H1 (cell line): ENCODE measurements at regions not wholly inside any gene's neighbourhood (a gene's known extent, or its start where the extent isn't known, plus 50 kb on each side); places are given as distances from the start of the nearest gene placed in this dataset.

Experiments
- CTCF ChIA-PET: fragments of 300-600 bp; sonication (Branson Sonifier 250); formaldehyde crosslinking; loops from one replicate; lab custom pipeline; 2021; ENCODE audit not compliant: partially characterized antibody; lab: Charles Lee
- POLR2A ChIA-PET: fragments of 300-600 bp; sonication (Branson Sonifier 250); formaldehyde crosslinking; loops from one replicate; lab custom pipeline; 2021; ENCODE audit warnings: inconsistent platforms; ENCODE audit not compliant: partially characterized antibody; lab: Charles Lee
- DNase-seq, 2 experiments: peaks; one replicate each; pipeline versions ENCODE4 v3.0.0 to v3.0.0-alpha.2; 2010 to 2022; ENCODE audit warnings: low spot score in 2 of 2, low read depth in 1 of 2, mixed read lengths in 1 of 2
- FAIRE-seq: peaks from 2 replicates; lab custom pipeline; 2011; peaks lifted over from hg19 to GRCh38; lab: Jason Lieb, UNC
- H2AFZ ChIP-seq: 2 replicates; pipeline ENCODE4 v1.8.1; 2012; ENCODE audit warnings: low read length, inconsistent platforms
- H2AK5ac ChIP-seq: 2 replicates; pipeline ENCODE4 v1.6.1; 2013; ENCODE audit warnings: low read depth, low read length
- H2BK120ac ChIP-seq: replicated peaks from 2 replicates; pipeline ENCODE3; 2013; ENCODE audit warnings: low read depth, low read length, inconsistent platforms
- H2BK12ac ChIP-seq: 2 replicates; pipeline ENCODE4 v1.6.1; 2013; ENCODE audit warnings: low read depth, low read length
- H2BK15ac ChIP-seq: 2 replicates; pipeline ENCODE4 v1.6.1; 2013; ENCODE audit warnings: low read length
- H2BK20ac ChIP-seq: 2 replicates; pipeline ENCODE4 v1.6.1; 2013; ENCODE audit warnings: low read length
- H2BK5ac ChIP-seq: 2 replicates; pipeline ENCODE4 v1.6.1; 2013; ENCODE audit warnings: low read depth, low read length
- H3K14ac ChIP-seq: 2 replicates; pipeline ENCODE4 v1.6.1; 2013; ENCODE audit warnings: inconsistent platforms; ENCODE audit not compliant: insufficient read length
- H3K18ac ChIP-seq: 2 replicates; pipeline ENCODE4 v1.6.1; 2013; ENCODE audit warnings: low read length; ENCODE audit errors: extremely low read depth
- H3K23ac ChIP-seq: 2 replicates; pipeline ENCODE4 v1.6.1; 2013; ENCODE audit warnings: inconsistent platforms; ENCODE audit not compliant: insufficient read length
- H3K23me2 ChIP-seq: 2 replicates; pipeline ENCODE4 v1.6.1; 2013; ENCODE audit warnings: low read depth, low read length
- H3K27ac ChIP-seq: 2 replicates; pipeline ENCODE4 v1.6.1; 2011; ENCODE audit warnings: low read depth, low read length, inconsistent platforms
- H3K27me3 ChIP-seq, 4 experiments: replicated peaks in 1 of 4; 1 replicate in 1 of 4; 2 replicates in 3 of 4; pipeline versions ENCODE4 v1.6.1 to v1.8.1; 2011 to 2013; ENCODE audit warnings: low read length in 3 of 4, mild to moderate bottlenecking in 3 of 4, inconsistent platforms in 2 of 4, mixed read lengths in 2 of 4, moderate library complexity in 1 of 4; ENCODE audit not compliant: control insufficient read depth in 3 of 4, insufficient read depth in 3 of 4; ENCODE audit errors: extremely low read depth in 1 of 4
- H3K36me3 ChIP-seq, 4 experiments: 2 replicates each; pipeline versions ENCODE4 v1.6.1 to v1.8.1; 2011 to 2013; ENCODE audit warnings: mild to moderate bottlenecking in 4 of 4, low read length in 3 of 4, moderate library complexity in 2 of 4, control low read depth in 1 of 4, inconsistent platforms in 1 of 4; ENCODE audit not compliant: insufficient read depth in 4 of 4, control insufficient read depth in 2 of 4
- H3K4ac ChIP-seq: replicated peaks from 2 replicates; pipeline ENCODE3; 2013; ENCODE audit warnings: low read length, low read depth, mixed read lengths, inconsistent platforms; ENCODE audit not compliant: insufficient read length
- H3K4me1 ChIP-seq, 4 experiments: replicated peaks in 1 of 4; 1 replicate in 1 of 4; 2 replicates in 3 of 4; pipeline versions ENCODE4 v1.6.1 to v1.8.1; 2011 to 2013; ENCODE audit warnings: low read length in 3 of 4, inconsistent platforms in 2 of 4, mixed read lengths in 1 of 4; ENCODE audit not compliant: insufficient read depth in 4 of 4, control insufficient read depth in 3 of 4
- H3K4me2 ChIP-seq, 2 experiments: 2 replicates each; pipeline versions ENCODE4 v1.6.1 to v1.8.1; 2011 to 2013; ENCODE audit warnings: low read depth in 2 of 2, low read length in 2 of 2, control low read depth in 1 of 2, inconsistent platforms in 1 of 2, mild to moderate bottlenecking in 1 of 2; ENCODE audit not compliant: insufficient read depth in 1 of 2
- H3K4me3 ChIP-seq, 4 experiments: fragments of 200-600, 300-600 bp in 1 of 4; sonication (generic), shearing (Covaris generic), sonication (Bioruptor Twin) in 1 of 4; 2 replicates each; pipeline versions ENCODE4 v1.5.1 to v1.8.1; 2011 to 2016; ENCODE audit warnings: low read length in 4 of 4, low read depth in 3 of 4, control low read depth in 2 of 4, inconsistent platforms in 2 of 4, mild to moderate bottlenecking in 2 of 4, mixed read lengths in 1 of 4, moderate library complexity in 1 of 4; ENCODE audit not compliant: insufficient read depth in 2 of 4; ENCODE audit errors: extremely low read depth in 1 of 4
- H3K56ac ChIP-seq: replicated peaks from 2 replicates; pipeline ENCODE3; 2013; ENCODE audit warnings: low read depth, mild to moderate bottlenecking, mixed read lengths, low read length, inconsistent platforms; ENCODE audit not compliant: insufficient read length
- H3K79me1 ChIP-seq: 2 replicates; pipeline ENCODE4 v1.6.1; 2013; ENCODE audit warnings: low read depth, low read length, control low read depth
- H3K79me2 ChIP-seq, 2 experiments: 2 replicates each; pipeline versions ENCODE4 v1.6.1 to v1.8.1; 2012 to 2013; ENCODE audit warnings: low read length in 2 of 2, mild to moderate bottlenecking in 2 of 2, inconsistent platforms in 1 of 2; ENCODE audit not compliant: insufficient read depth in 2 of 2, control insufficient read depth in 1 of 2
- H3K9ac ChIP-seq, 4 experiments: replicated peaks in 1 of 4; 1 replicate in 1 of 4; 2 replicates in 3 of 4; pipeline versions ENCODE4 v1.6.1 to v1.8.1; 2011 to 2013; ENCODE audit warnings: low read depth in 3 of 4, low read length in 3 of 4, control low read depth in 2 of 4, mild to moderate bottlenecking in 2 of 4, moderate library complexity in 2 of 4, inconsistent platforms in 1 of 4; ENCODE audit errors: extremely low read depth in 1 of 4
- H3K9me3 ChIP-seq, 2 experiments: 2 replicates each; pipeline versions ENCODE4 v1.6.1 to v1.8.1; 2012 to 2013; ENCODE audit warnings: mild to moderate bottlenecking in 2 of 2, moderate library complexity in 2 of 2, control low read depth in 1 of 2, inconsistent platforms in 1 of 2, low read depth in 1 of 2, low read length in 1 of 2, mixed read lengths in 1 of 2; ENCODE audit not compliant: insufficient read depth in 2 of 2
- H4K20me1 ChIP-seq, 2 experiments: replicated peaks in 1 of 2; 2 replicates each; pipeline versions ENCODE3 to v1.8.1; 2011 to 2013; ENCODE audit warnings: inconsistent platforms in 2 of 2, low read length in 2 of 2, mild to moderate bottlenecking in 1 of 2; ENCODE audit not compliant: insufficient read depth in 2 of 2, control insufficient read depth in 1 of 2
- H4K5ac ChIP-seq: 2 replicates; pipeline ENCODE4 v1.6.1; 2013; ENCODE audit warnings: low read length, low read depth, mixed read lengths, inconsistent platforms; ENCODE audit not compliant: insufficient read length
- H4K8ac ChIP-seq: 2 replicates; pipeline ENCODE4 v1.8.0; 2013; ENCODE audit warnings: mild to moderate bottlenecking, moderate library complexity, low read length, inconsistent platforms; ENCODE audit not compliant: insufficient read depth; ENCODE audit errors: extremely low read depth
- H4K91ac ChIP-seq: replicated peaks from 2 replicates; pipeline ENCODE3; 2013; ENCODE audit warnings: low read length, mixed read lengths, inconsistent platforms; ENCODE audit not compliant: insufficient read length
- CBX8 ChIP-seq: fragments of 300-800, 300-1000 bp; sonication (generic); IDR thresholded peaks from 2 replicates; pipeline ENCODE4 v1.7.1; 2016; ENCODE audit warnings: low read depth, low read length, borderline replicate concordance
- EGR1 ChIP-seq: IDR thresholded peaks from 2 replicates; pipeline ENCODE4 v1.6.1; 2011; ENCODE audit warnings: low read depth, low read length, borderline replicate concordance
- EZH2 ChIP-seq: fragments of 200-600 bp; sonication (generic); IDR thresholded peaks from 2 replicates; pipeline ENCODE4 v1.7.1; 2012; ENCODE audit warnings: low read depth, mild to moderate bottlenecking, moderate library complexity, low read length, inconsistent platforms; ENCODE audit not compliant: severe bottlenecking
- KDM1A ChIP-seq: fragments of 200-600, 300-600 bp; sonication (generic); IDR thresholded peaks from 2 replicates; pipeline ENCODE4 v1.7.1; 2016; ENCODE audit warnings: mild to moderate bottlenecking, low read length, borderline replicate concordance
- PHF8 ChIP-seq: fragments of 200-600 bp; sonication (generic); conservative IDR thresholded peaks from 2 replicates; pipeline ENCODE4 v1.7.1; 2012; ENCODE audit warnings: low read depth, mild to moderate bottlenecking, inconsistent platforms, low read length, moderate library complexity
- POLR2A ChIP-seq, 2 experiments: IDR thresholded peaks; 1 replicate in 1 of 2; 2 replicates in 1 of 2; pipeline ENCODE4 v1.6.1; 2011; ENCODE audit warnings: low read depth in 2 of 2, low read length in 2 of 2, mild to moderate bottlenecking in 2 of 2; ENCODE audit errors: control extremely low read depth in 1 of 2
- SAP30 ChIP-seq: fragments of 300-600 bp; sonication (generic); IDR thresholded peaks from 2 replicates; pipeline ENCODE4 v1.7.1; 2012; ENCODE audit warnings: low read length, moderate library complexity, mild to moderate bottlenecking, inconsistent platforms; ENCODE audit not compliant: insufficient read depth, insufficient replicate concordance
- SUZ12 ChIP-seq: fragments of 200-600 bp; sonication (generic); IDR thresholded peaks from 2 replicates; pipeline ENCODE4 v1.6.1; 2012; ENCODE audit warnings: mild to moderate bottlenecking, inconsistent platforms, low read length, moderate library complexity, mixed read lengths
- TAF1 ChIP-seq: IDR thresholded peaks from 2 replicates; pipeline ENCODE4 v1.6.1; 2011; ENCODE audit warnings: mild to moderate bottlenecking, low read depth, low read length
- WGBS, 2 experiments: shearing (Covaris generic) in 1 of 2; methylation state at CpG; one replicate each; pipeline versions ENCODE4 v1.1.6 to v1.1.7; 2013 to 2015; ENCODE audit warnings: low lambda C conversion rate in 2 of 2, mixed read lengths in 2 of 2, inconsistent platforms in 1 of 2, low coverage in 1 of 2, missing lambda C conversion rate in 1 of 2; ENCODE audit not compliant: insufficient replicate concordance in 2 of 2, insufficient coverage in 1 of 2, insufficient read length in 1 of 2; ENCODE audit errors: extremely low coverage in 1 of 2, missing lambda C conversion rate in 1 of 2; 5-methylcytosine and 5-hydroxymethylcytosine counted together

DNA sequence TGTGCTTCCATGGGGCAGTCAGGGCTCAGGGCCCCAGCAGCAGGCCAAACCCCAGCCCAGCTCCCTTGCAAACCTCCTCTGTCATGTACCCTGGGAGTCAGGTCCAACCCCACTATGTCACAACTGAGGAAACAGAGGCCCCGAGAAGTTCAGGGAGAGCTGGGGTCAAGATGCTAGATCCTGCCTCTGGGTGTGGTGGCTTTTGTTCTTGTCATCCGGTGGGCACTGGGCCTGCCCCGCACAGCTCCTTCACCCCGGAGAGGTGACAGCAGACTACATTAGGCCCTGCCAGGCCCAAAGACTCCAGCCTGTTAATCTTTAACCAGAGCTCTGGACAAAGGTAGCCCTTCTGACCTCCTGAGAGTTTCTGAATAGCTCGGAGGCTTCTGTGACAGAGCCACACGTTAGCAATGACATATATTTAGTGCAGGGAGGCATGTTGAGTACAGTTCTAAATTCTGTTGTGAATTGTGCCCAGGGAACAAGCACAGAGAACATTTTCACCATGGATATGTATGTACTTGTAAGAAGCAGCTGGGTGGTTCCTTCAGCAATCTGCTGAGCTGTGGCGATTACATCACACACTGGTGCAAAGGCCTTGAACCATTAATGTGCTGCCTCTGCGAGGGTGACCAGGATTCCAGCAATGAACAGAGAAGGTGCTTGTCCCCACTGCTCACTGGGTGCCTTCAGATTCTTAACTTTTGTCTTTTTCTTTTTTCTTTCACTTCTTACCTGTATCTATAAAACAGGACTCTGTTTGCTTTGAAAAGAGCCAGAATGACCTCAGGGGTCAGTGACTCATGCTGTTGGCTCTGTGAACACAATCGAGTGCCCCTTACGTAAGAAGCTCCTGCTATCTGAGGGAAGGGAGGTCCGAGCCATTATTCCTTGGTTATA lies 102.8 kb downstream of the RHOU start:
- ChIA-PET POLR2A (no interaction called here), CTCF (interaction anchor here (0.6 to 1.3 kb wide), 5 partner anchors 17 to 517 kb away, joined by 3 to 5 read pairs (median 4); no protein-coding TSS in a partner anchor)
- Histone ChIP-seq H2AK5ac (no peak overlapping the region), H3K36me3 (no peaks in the 10 kb centered on the region), H3K4me1 (peaks cover 0 to 2% (median 0%) of the 10 kb centered on the region in 4 experiments; a peak in 2 of 7 replicates), H3K23ac (no peak overlapping the region), H3K14ac (no peak overlapping the region), H3K56ac (no peak overlapping the region), H2BK120ac (no peak overlapping the region), H2AFZ (no peak overlapping the region; the same call in 1 of the 2 replicates), H3K27ac (no peak overlapping the region), H2BK12ac (no peak overlapping the region), H3K9ac (0 out of 7 replicates have a peak overlapping the region, but pooled peaks of 1 of the 4 experiments have one; percentile 19), H3K4ac (no peak overlapping the region), H3K4me3 (no peak overlapping the region), H3K18ac (no peak overlapping the region), H2BK5ac (no peak overlapping the region), H4K91ac (no peak overlapping the region), H2BK15ac (no peak overlapping the region), H3K79me1 (no peaks in the 10 kb centered on the region), H3K79me2 (no peaks in the 10 kb centered on the region; a peak in 1 of 4 replicates), H4K8ac (no peak overlapping the region), H4K20me1 (no peaks in the 10 kb centered on the region), H3K4me2 (no peak overlapping the region), H2BK20ac (no peak overlapping the region), H4K5ac (no peak overlapping the region), H3K23me2 (0 out of 2 replicates have a peak, but pooled peaks cover 2% of the 10 kb centered on the region), H3K27me3 (no peaks in the 10 kb centered on the region), H3K9me3 (peaks cover 3 to 9% of the 10 kb centered on the region in 2 experiments)
- WGBS, 2 experiments: 91% methylated on average over 11 of the region's 11 CpGs; no CpG with 5 or more reads in 1 of the 2 experiments
- no peak for FAIRE-seq
- TF ChIP-seq POLR2A (IDR thresholded peaks at IDR 0.05; ENCODE audit: control extremely low read depth in 1 of 2, low read depth in 2 of 2, low read length in 2 of 2) (no peak), EZH2 (no peak), KDM1A (no peak), CBX8 (no peak), SAP30 (no peak), TAF1 (no peak), SUZ12 (no peak), PHF8 (no peak), EGR1 (no peak)
- peak in 1 of 2 experiments; percentile 34 for DNase-seq
